IMR-90 (cell line): ENCODE measurements at regions not wholly inside any gene's neighbourhood (a gene's known extent, or its start where the extent isn't known, plus 50 kb on each side); places are given as distances from the start of the nearest gene placed in this dataset.

Source experiments
- ATAC-seq: fragments of 200-7000 bp; cut with Tn5 transposase; 2 replicates; pipeline ENCODE4 v1.9.1; 2020; ENCODE audit warnings: low read depth, mild to moderate bottlenecking, moderate library complexity
- BruUV-seq: library from RNA; stranded (reverse); fragments of 400-500 nt; replicated peaks from 2 replicates; lab custom pipeline; 2021; lab: Mats Ljungman, UMichigan
- CTCF ChIA-PET: fragments of 300-600 bp; formaldehyde crosslinking; extraction: SDS; loops from one replicate; lab custom pipeline; 2021; ENCODE audit warnings: antibody characterized with exemption; lab: Yijun Ruan, JAX
- POLR2A ChIA-PET: fragments of 300-600 bp; sonication (Branson Sonifier 250); formaldehyde crosslinking; loops from one replicate; lab custom pipeline; 2022; ENCODE audit warnings: antibody characterized with exemption; ENCODE audit not compliant: unreplicated experiment; lab: Charles Lee
- DNase-seq: peaks from one replicate; pipeline ENCODE4 v3.0.0; 2013
- H2AFZ ChIP-seq: replicated peaks from 2 replicates; pipeline ENCODE3; 2013; ENCODE audit warnings: low read length, mild to moderate bottlenecking; ENCODE audit not compliant: poor library complexity
- H2AK5ac ChIP-seq: 2 replicates; pipeline ENCODE4 v1.6.1; 2013; ENCODE audit warnings: low read depth, low read length, inconsistent platforms
- H2AK9ac ChIP-seq: replicated peaks from 2 replicates; pipeline ENCODE3; 2013; ENCODE audit warnings: mild to moderate bottlenecking, low read depth, low read length, moderate library complexity; ENCODE audit not compliant: poor library complexity
- H2BK120ac ChIP-seq: 2 replicates; pipeline ENCODE4 v1.6.1; 2013; ENCODE audit warnings: low read depth, low read length, inconsistent platforms
- H2BK15ac ChIP-seq: 3 replicates; pipeline ENCODE4 v1.6.1; 2013; ENCODE audit warnings: low read depth, low read length, inconsistent platforms
- H2BK20ac ChIP-seq: 2 replicates; pipeline ENCODE4 v1.6.1; 2013; ENCODE audit warnings: low read depth, mild to moderate bottlenecking, inconsistent platforms, low read length, moderate library complexity
- H2BK5ac ChIP-seq: 2 replicates; pipeline ENCODE4 v1.6.1; 2013; ENCODE audit warnings: mild to moderate bottlenecking, low read depth, low read length, inconsistent platforms; ENCODE audit not compliant: poor library complexity, severe bottlenecking
- H3K14ac ChIP-seq: replicated peaks from 2 replicates; pipeline ENCODE4 v1.6.1; 2013; ENCODE audit warnings: low read depth, low read length, inconsistent platforms
- H3K18ac ChIP-seq: 2 replicates; pipeline ENCODE4 v1.6.1; 2013; ENCODE audit warnings: low read depth, low read length, control low read depth
- H3K23ac ChIP-seq: 2 replicates; pipeline ENCODE4 v1.6.1; 2013; ENCODE audit warnings: low read depth, low read length, inconsistent platforms
- H3K27ac ChIP-seq: 2 replicates; pipeline ENCODE4 v1.5.1; 2013; ENCODE audit warnings: mild to moderate bottlenecking, control low read depth, low read length; ENCODE audit not compliant: insufficient read depth
- H3K27me3 ChIP-seq: 2 replicates; pipeline ENCODE4 v1.6.1; 2013; ENCODE audit warnings: low read length; ENCODE audit not compliant: control insufficient read depth, insufficient read depth
- H3K36me3 ChIP-seq: 2 replicates; pipeline ENCODE4 v1.6.1; 2013; ENCODE audit warnings: low read length, mixed read lengths; ENCODE audit not compliant: control insufficient read depth, insufficient read depth
- H3K4ac ChIP-seq: 2 replicates; pipeline ENCODE4 v1.6.1; 2013; ENCODE audit warnings: low read depth, low read length, inconsistent platforms
- H3K4me1 ChIP-seq: 2 replicates; pipeline ENCODE4 v1.6.1; 2013; ENCODE audit warnings: low read length, mixed read lengths; ENCODE audit not compliant: control insufficient read depth, insufficient read depth
- H3K4me2 ChIP-seq: 2 replicates; pipeline ENCODE4 v1.6.1; 2013; ENCODE audit warnings: low read depth, mild to moderate bottlenecking, control low read depth, low read length, moderate library complexity
- H3K4me3 ChIP-seq: 2 replicates; pipeline ENCODE4 v1.5.1; 2013; ENCODE audit warnings: low read depth, mild to moderate bottlenecking, control low read depth, low read length, moderate library complexity; ENCODE audit not compliant: insufficient read depth
- H3K56ac ChIP-seq: 2 replicates; pipeline ENCODE4 v1.6.1; 2013; ENCODE audit warnings: low read length, inconsistent platforms; ENCODE audit not compliant: insufficient read depth; ENCODE audit errors: extremely low read depth
- H3K79me1 ChIP-seq, 2 experiments: 2 replicates each; pipeline ENCODE4 v1.6.1; 2013; ENCODE audit warnings: low read length in 2 of 2, inconsistent platforms in 1 of 2, low read depth in 1 of 2
- H3K9ac ChIP-seq: 2 replicates; pipeline ENCODE4 v1.6.1; 2013; ENCODE audit warnings: low read depth, low read length, control low read depth
- H3K9me1 ChIP-seq: 2 replicates; pipeline ENCODE4 v1.6.1; 2013; ENCODE audit warnings: low read length, inconsistent platforms; ENCODE audit not compliant: insufficient read depth
- H3K9me3 ChIP-seq: 2 replicates; pipeline ENCODE4 v1.6.1; 2013; ENCODE audit warnings: low read length; ENCODE audit not compliant: control insufficient read depth, insufficient read depth
- H4K20me1 ChIP-seq: 2 replicates; pipeline ENCODE4 v1.6.1; 2013; ENCODE audit warnings: low read length, inconsistent platforms; ENCODE audit not compliant: insufficient read depth
- H4K5ac ChIP-seq: 2 replicates; pipeline ENCODE4 v1.6.1; 2013; ENCODE audit warnings: mild to moderate bottlenecking, low read depth, low read length, control low read depth
- H4K8ac ChIP-seq, 2 experiments: 2 replicates each; pipeline ENCODE4 v1.6.1; 2013; ENCODE audit warnings: low read depth in 2 of 2, low read length in 2 of 2, control low read depth in 1 of 2, inconsistent platforms in 1 of 2
- H4K91ac ChIP-seq: 2 replicates; pipeline ENCODE4 v1.6.1; 2013; ENCODE audit warnings: low read depth, low read length, inconsistent platforms; ENCODE audit not compliant: insufficient read depth
- BHLHE40 ChIP-seq: fragments of 150-350 bp; IDR thresholded peaks from 2 replicates; pipeline ENCODE4 v1.6.1; 2016; ENCODE audit warnings: mild to moderate bottlenecking, low read depth, low read length
- CHD1 ChIP-seq: IDR thresholded peaks from 2 replicates; pipeline ENCODE4 v1.6.1; 2012; ENCODE audit warnings: low read depth, low read length, improper control_type of control experiment
- ELK1 ChIP-seq: fragments of 150-350 bp; IDR thresholded peaks from 2 replicates; pipeline ENCODE4 v1.6.1; 2016; ENCODE audit warnings: low read depth, mild to moderate bottlenecking, low read length, moderate library complexity, borderline replicate concordance
- FOS ChIP-seq: fragments of 150-350 bp; IDR thresholded peaks from 2 replicates; pipeline ENCODE4 v1.6.1; 2016; ENCODE audit warnings: low read depth, low read length
- MAFK ChIP-seq: IDR thresholded peaks from 2 replicates; pipeline ENCODE4 v1.6.1; 2012; ENCODE audit warnings: low read depth, low read length, improper control_type of control experiment
- NFE2L2 ChIP-seq: fragments of 150-350 bp; IDR thresholded peaks from 2 replicates; pipeline ENCODE4 v1.6.1; 2016; ENCODE audit warnings: low read depth, mild to moderate bottlenecking, low read length
- RAD21 ChIP-seq: IDR thresholded peaks from 2 replicates; pipeline ENCODE4 v1.6.1; 2012; ENCODE audit warnings: low read length, improper control_type of control experiment
- RCOR1 ChIP-seq: IDR thresholded peaks from 2 replicates; pipeline ENCODE4 v1.6.1; 2012; ENCODE audit warnings: mild to moderate bottlenecking, low read length, improper control_type of control experiment; ENCODE audit not compliant: insufficient replicate concordance
- RFX5 ChIP-seq: IDR thresholded peaks from 2 replicates; pipeline ENCODE4 v1.8.0; 2012; ENCODE audit warnings: low read depth, mild to moderate bottlenecking, low read length, moderate library complexity
- SMC3 ChIP-seq: fragments of 150-350 bp; IDR thresholded peaks from 2 replicates; pipeline ENCODE4 v1.6.1; 2016; ENCODE audit warnings: low read depth, mild to moderate bottlenecking, antibody characterized with exemption, low read length, moderate library complexity
- USF2 ChIP-seq: fragments of 150-350 bp; IDR thresholded peaks from 2 replicates; pipeline ENCODE4 v1.6.1; 2017; ENCODE audit warnings: mild to moderate bottlenecking, antibody characterized with exemption, low read length, low read depth
- WGBS, 2 experiments: methylation state at CpG; one replicate each; pipeline versions ENCODE4 v1.1.5 to v1.1.7; 2013; ENCODE audit warnings: missing lambda C conversion rate in 2 of 2; ENCODE audit not compliant: insufficient read length in 1 of 2; ENCODE audit errors: extremely low coverage in 2 of 2; 5-methylcytosine and 5-hydroxymethylcytosine counted together
- dilution Hi-C: fragments of 300-500 bp; cut with HindIII; formaldehyde crosslinking; loops from one replicate; pipeline ENCODE4 v1.14.3; 2018; ENCODE audit warnings: low sequenced_read_pairs; ENCODE audit not compliant: unreplicated experiment
- in situ Hi-C: fragments of 300-500 bp; cut with MboI; formaldehyde crosslinking; loops from 3 replicates; pipeline ENCODE4 v1.14.3; 2019; ENCODE audit warnings: low sequenced_read_pairs, inconsistent platforms, mixed read lengths
- intact Hi-C: fragments of 100-400 bp; cut with micrococcal nuclease; formaldehyde crosslinking; loops from 2 replicates; pipeline ENCODE4 v1.10.0; 2022

GRCh38 chr6:49348561-49348960 is 114.5 kb downstream of the MMUT start:
- intact Hi-C loops (no loop called here), dilution Hi-C loops (no loop called here), in situ Hi-C loops (no loop called here)
- Histone ChIP-seq H3K4me1 (peaks cover 2% of the 10 kb centered on the region; the same call in 1 of the 2 replicates), H2BK120ac (no peak overlapping the region), H3K9ac (no peak overlapping the region), H4K8ac (no peak overlapping the region), H3K9me3 (no peaks in the 10 kb centered on the region), H2BK5ac (no peak overlapping the region), H3K9me1 (no peaks in the 10 kb centered on the region), H3K18ac (no peak overlapping the region), H3K4ac (no peak overlapping the region), H2AFZ (no peak overlapping the region), H2BK15ac (no peak overlapping the region), H3K27me3 (no peaks in the 10 kb centered on the region), H3K27ac (no peak overlapping the region), H3K14ac (no peak overlapping the region), H2BK20ac (no peak overlapping the region), H3K4me2 (no peak overlapping the region), H3K4me3 (no peak overlapping the region), H4K5ac (no peak overlapping the region), H3K23ac (no peak overlapping the region), H2AK9ac (no peak overlapping the region), H2AK5ac (no peak overlapping the region), H3K79me1 (no peaks in the 10 kb centered on the region), H3K36me3 (no peaks in the 10 kb centered on the region), H3K56ac (no peak overlapping the region), H4K20me1 (no peaks in the 10 kb centered on the region), H4K91ac (no peak overlapping the region)
- no CpG with 5 or more reads among the region's 7 CpGs for WGBS, 2 experiments
- ChIA-PET POLR2A (no interaction called here), CTCF (interaction anchor here (1.4 kb wide), 1 partner anchor 61 kb away, joined by 3 read pairs; no protein-coding TSS in a partner anchor)
- TF ChIP-seq MAFK = no peak
- no peak for TF ChIP-seq BHLHE40
- no peak for TF ChIP-seq CHD1
- TF ChIP-seq RCOR1 = no peak
- no peak for TF ChIP-seq ELK1
- no peak for TF ChIP-seq USF2
- no peak for TF ChIP-seq SMC3
- TF ChIP-seq FOS = no peak
- no peak for TF ChIP-seq NFE2L2
- no peak for TF ChIP-seq RFX5
- TF ChIP-seq RAD21 = no peak
- ATAC-seq (no peak), DNase-seq (no peak)
- BruUV-seq = no TSS peak
